ENCODE measurements at regions not wholly inside any gene's neighbourhood (a gene's known extent, or its start where the extent isn't known, plus 50 kb on each side); places are given as distances from the start of the nearest gene placed in this dataset.

GRCh38 chr9:115403753-115404152, 285.8 kb upstream of the TNC start:
- Histone ChIP-seq H3K27ac (ENCODE audit: low read depth in 1 of 2, low read length in 2 of 2) (no peak overlapping the region), H3K4me1 (ENCODE audit: control insufficient read depth in 4 of 4, insufficient read depth in 4 of 4, low read length in 3 of 4) (no peaks in the 10 kb centered on the region), H3K9ac (ENCODE audit: low read depth in 1 of 2, low read length in 2 of 2) (no peak overlapping the region), H3K4me3 (ENCODE audit: low read depth in 1 of 3, low read length in 3 of 3) (no peak overlapping the region), H3K9me3 (ENCODE audit: control insufficient read depth in 4 of 4, low read length in 3 of 4) (no peaks in the 10 kb centered on the region), H3K36me3 (ENCODE audit: control insufficient read depth in 4 of 4, insufficient read depth in 3 of 4, low read depth in 1 of 4, low read length in 3 of 4) (no peaks in the 10 kb centered on the region), H3K27me3 (ENCODE audit: control insufficient read depth in 4 of 4, insufficient read depth in 4 of 4, low read length in 3 of 4) (peaks cover 0 to 3% (median under 1%) of the 10 kb centered on the region in 4 donors)
- 92% methylated on average over 1 of the region's 1 CpG for WGBS
- TF ChIP-seq MAX (IDR thresholded peaks at IDR 0.05) (no peak), NR2F2 (IDR thresholded peaks at IDR 0.05) (no peak), ZBTB33 (IDR thresholded peaks at IDR 0.05) (no peak), REST (IDR thresholded peaks at IDR 0.05) (no peak), TAF1 (conservative IDR thresholded peaks at IDR 0.05) (no peak), HNF4A (conservative IDR thresholded peaks at IDR 0.05) (no peak), EGR1 (IDR thresholded peaks at IDR 0.05; ENCODE audit: low read depth in 2 of 2) (no peak), ATF3 (IDR thresholded peaks at IDR 0.05) (no peak), JUND (IDR thresholded peaks at IDR 0.05) (no peak), FOXA2 (IDR thresholded peaks at IDR 0.05) (no peak), SP1 (IDR thresholded peaks at IDR 0.05) (no peak), RAD21 (IDR thresholded peaks at IDR 0.05) (no peak), FOXA1 (IDR thresholded peaks at IDR 0.05) (no peak), HNF4G (IDR thresholded peaks at IDR 0.05) (no peak), RXRA (IDR thresholded peaks at IDR 0.05) (no peak), YY1 (IDR thresholded peaks at IDR 0.05) (no peak), GABPA (IDR thresholded peaks at IDR 0.05 in 1 of 2, conservative IDR thresholded peaks at IDR 0.05 in 1 of 2) (no peak), CTCF (IDR thresholded peaks at IDR 0.05; ENCODE audit: low read depth, low read length, missing input control) (no peak)
- DNase-seq (ENCODE audit: low spot score): no peak

Data from liver (tissue), 8 donors.